HG02870 (cell line): ENCODE measurements at regions not wholly inside any gene's neighbourhood (a gene's known extent, or its start where the extent isn't known, plus 50 kb on each side); places are given as distances from the start of the nearest gene placed in this dataset.
A peak's percentile ranks its signal among the peaks of the same experiment; 100 is the strongest.
"Not testable (repeated sequence)": the region's sequence is repeated elsewhere in the genome, so short reads cannot be mapped to it uniquely, and the experiment has no call there.

Experiments used
- ATAC-seq: cut with Tn5 transposase; IDR thresholded peaks from one replicate; pipeline ENCODE4 v1.9.1; 2021; ENCODE audit warnings: mild to moderate bottlenecking, moderate library complexity; ENCODE audit not compliant: unreplicated experiment

DNA sequence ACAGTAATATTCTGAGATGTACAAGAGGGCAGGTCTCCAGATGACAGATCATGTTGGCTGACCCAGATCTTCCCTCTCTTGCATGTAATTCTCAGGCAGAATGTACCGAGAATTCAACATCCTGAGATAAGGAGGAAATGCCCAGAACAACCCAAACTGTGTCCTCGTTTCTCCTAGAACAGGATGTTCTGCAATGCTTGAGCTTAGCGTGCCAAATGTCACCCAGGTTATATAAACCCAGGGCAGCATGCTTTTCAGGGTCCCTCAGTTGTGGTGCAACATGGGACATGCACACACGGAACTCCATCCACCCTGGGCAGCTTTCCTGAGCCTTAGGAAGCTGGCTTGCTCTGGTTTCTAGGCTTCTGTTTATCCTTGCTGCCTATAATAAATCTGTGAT, 102.1 kb upstream of the CMC1 start:
- no peak for ATAC-seq

DNA sequence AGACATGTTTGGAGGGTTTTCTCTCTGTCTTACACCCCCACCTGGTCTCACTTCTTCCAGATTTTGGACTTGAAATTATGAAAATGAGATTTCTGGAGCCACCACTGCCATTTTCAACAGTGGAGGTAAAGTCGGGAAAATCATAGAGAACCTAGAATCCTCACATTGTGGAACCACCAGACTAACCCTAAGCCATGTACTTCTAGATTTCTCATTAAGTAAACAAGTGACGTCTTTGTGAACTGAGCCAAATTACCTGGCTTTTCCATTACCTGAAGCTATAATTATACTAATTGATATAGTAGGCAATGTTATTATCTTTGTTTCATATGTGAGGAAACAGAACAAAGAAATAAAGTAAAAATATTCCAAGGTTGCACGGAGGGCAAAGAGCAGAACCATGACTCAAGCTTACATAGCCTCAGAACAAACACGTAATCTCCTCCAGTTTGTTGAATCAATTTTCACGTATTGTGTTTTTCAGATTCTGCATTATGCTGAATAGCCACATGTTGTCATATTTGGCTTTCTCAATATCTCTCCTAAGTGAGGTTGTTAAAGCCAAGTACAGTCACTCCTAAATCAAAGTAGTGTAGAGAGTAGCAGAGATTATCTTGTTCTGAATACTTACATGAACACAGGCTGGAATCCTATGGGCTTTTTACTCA, 101.3 kb upstream of the CMC1 start:
- ATAC-seq = no peak

DNA sequence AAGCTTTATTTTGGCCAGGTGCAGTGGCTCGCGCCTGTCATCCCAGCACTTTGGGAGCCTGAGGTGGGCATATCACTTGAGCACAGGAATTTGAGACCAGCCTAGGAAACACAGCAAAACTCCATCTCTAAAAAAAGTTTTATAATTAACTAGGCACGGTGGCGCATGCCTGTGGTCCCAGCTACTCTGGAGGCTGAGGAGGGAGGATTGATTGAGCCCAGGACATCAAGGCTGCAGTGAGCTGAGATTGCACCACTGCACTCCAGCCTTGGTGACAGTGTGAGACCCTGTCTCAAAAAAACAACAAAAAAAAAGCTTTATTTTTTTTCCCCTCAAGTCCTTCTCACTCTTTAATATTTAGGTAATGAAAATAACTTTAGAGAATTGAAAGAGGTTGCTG, 100.8 kb upstream of the CMC1 start:
- no peak for ATAC-seq

DNA sequence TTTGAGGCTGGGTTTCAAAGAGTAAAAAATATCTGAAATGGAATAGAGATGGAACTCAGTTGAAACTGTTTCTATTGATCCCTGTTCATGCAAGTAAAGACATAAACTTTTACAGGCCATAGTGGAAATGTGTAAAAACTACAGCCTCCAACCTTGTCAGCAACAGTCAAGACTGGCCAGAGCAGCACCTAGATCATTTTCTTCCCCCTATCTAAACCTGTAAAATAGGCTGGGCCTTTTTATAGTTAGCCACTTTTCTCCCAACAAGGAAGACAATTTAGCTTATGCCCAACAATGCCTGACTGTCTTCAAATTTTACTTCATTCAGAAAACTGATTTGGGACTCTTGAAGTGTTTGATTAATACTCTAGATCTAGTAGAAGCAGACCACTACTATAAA, 91.5 kb upstream of the CMC1 start:
- ATAC-seq = no peak

DNA sequence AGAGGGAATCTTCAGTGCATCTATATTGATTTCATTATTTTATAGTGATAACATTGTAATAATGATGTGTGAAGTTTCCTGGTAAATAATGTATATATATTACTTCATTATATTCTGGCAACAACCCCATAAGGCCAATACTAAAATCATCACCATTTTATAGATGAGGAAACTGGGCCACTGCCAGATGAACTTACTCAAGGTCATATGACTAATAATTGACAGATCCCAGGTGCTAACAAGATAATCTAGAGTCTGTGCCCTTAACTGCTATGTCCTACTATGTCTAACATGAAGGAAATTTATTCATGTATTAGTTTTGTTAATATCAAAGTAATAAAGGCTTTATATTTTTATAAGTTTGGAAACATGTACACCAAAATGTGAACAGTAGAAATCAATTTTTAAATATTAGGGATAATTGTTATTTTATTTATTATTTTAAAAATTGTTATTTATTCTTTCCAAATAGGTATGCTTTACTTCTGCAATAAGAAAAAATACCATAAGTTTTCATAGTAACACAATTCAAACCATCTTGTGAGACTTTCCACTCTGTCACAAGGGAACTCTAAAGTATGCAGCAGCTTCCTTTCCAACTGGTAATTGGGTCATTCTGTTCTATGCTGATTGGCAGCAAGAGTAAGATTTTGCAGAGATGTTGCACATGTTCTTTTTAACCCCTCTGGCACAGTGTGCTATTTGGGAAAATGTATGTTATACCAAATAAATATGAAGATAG, 90.8 kb upstream of the CMC1 start:
- ATAC-seq = no peak

DNA sequence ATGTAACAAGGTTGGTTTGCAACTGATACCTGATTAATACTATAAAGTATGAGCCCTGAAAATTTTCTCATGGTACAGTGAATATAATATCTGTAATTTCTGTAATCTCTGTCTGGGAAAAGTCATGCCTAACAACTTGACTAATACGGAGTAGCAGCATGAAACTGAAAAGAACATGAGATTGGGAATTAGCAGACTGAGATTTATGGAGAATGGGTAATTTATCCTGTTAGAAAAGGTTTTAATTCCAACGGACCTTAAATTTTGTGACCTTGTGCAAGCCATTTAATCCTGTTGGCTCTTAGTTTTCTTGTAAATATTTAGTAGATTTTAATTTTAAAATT, 90.2 kb upstream of the CMC1 start:
- no peak for ATAC-seq

DNA sequence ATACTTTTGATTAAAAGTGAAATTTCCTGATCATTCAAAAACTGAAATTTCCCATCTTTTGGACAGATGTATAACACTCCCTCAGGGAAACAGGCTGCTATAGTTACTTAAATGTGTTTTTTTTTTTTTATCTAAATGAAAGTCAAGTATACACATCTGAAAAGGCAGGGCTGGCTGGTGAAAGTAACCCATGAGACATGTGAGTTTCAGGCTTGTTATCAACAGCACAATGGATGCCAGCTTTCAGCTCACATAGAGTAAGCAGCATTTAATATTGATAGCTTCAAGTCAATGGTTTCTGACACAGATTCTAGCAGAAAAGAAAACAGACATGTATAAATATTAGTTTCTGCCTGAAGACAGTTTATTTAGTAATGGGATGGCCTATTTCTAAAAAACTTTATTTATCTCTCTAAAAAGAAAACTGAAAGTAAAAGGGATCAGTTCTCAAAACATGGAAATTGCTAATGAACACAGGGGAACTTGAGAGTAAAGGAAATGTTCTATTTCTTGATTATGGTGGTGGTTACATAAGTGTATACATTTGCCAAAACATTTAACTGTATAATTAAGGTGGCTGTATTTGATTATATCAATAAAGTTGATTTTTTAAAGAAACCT, 89.7 kb upstream of the CMC1 start:
- peak; percentile 81 for ATAC-seq

DNA sequence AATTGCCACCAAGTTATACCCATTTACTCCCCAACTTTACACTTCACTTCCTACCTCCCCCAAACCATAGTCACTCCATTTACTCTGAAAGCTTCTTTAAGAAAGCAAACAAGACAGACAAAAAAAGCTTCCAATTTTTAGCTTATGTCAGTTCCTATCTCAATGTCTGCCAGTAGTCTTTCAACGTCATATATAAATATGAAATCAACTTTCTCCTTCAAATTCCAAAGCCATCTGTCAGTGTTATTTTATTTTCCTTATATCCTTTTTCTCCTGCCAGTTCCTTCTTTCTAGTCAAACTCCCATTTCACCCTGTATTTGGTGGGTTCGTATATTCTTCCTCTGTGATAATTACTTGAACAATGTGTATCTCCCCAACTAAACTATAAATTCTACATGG, 85.8 kb upstream of the CMC1 start:
- ATAC-seq = no peak

DNA sequence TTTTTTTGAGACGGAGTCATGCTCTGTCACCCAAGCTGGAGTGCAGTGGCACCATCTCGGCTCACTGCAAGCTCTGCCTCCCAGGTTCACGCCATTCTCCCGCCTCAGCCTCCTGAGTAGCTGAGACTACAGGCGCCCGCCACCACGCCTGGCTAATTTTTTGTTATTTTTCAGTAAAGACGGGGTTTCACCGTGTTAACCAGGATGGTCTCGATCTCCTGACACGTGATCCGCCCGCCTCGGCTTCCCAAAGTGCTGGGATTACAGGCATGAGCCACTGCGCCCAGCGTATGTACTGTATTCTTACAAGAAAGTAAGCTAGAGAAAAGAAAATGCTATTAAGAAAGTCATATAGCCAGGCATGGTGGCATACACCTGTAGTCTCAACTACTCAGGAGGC, 84.8 kb upstream of the CMC1 start:
- not testable (repeated sequence) for ATAC-seq

DNA sequence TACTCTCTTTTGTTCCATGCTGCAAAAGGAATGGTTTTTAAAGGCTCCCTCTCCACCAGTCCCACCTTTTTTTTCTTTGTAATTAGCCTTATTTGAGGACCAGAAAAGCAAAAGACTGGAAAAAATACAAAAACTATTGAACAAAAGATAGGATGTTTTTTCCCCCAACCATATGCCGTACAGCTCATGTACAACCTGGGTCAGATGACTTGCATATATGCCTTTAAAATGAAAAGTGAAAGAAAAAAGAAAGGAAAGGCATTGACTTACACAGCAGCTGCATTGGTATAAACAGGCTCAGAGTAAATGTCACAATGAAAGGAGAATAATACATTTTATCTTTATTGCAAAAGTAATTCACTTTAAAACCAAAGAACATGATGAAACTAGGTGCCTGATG, 69.5 kb upstream of the CMC1 start:
- ATAC-seq = no peak

DNA sequence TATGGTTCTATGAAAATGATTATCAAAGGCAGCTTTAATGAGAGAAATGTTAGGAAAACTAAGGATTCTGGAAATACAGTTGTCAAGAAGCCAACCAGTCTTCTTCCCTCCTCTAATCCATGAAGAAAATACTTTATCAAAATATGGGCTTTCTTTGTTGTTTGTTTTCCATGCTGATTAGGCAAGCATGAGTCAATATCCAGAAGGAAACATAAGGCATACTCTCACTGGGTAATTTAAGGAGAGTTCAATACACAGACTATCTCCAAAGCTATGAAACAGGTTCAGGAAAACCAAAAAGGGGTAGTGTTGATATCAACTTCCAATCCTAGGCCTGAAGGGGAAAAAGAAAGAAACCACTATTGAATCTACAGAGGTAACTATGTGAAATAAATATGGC, 68.7 kb upstream of the CMC1 start:
- ATAC-seq = no peak

DNA sequence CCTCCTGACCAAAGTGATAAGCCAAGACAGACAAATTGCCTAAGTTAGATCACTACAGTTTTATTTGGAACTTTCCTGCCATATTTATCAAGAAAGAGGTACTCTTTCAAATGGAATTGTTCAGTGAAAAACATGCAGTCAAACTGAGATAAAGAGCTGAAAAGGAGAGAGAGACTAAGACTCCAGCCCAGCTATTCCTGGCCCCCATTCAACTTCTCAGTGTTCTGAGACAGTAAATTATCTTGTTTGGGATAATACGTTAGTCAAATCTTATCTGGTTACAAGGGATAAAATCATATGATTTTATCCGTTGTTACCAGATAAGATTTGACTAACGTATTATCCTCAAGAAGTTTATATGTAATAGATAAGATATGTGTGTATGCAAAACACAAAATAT, 67.6 kb upstream of the CMC1 start:
- ATAC-seq = no peak

DNA sequence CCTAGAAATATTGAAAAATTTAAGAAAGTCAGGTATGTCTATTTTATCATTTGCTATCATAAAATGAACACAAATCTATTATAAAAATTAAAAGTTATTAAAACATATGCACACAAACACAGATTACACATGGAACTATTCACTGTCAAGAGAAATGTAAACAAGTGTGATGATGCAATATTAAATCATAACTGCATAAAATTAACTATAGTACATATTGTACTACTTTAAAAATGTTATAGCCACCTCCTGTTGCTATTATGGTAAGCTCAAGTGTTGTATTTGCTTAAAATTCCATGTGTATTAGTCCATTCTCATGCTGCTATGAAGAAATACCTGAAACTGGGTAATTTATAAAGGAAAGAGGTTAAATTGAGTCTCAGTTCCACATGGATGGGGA, 54.7 kb upstream of the CMC1 start:
- no peak for ATAC-seq

DNA sequence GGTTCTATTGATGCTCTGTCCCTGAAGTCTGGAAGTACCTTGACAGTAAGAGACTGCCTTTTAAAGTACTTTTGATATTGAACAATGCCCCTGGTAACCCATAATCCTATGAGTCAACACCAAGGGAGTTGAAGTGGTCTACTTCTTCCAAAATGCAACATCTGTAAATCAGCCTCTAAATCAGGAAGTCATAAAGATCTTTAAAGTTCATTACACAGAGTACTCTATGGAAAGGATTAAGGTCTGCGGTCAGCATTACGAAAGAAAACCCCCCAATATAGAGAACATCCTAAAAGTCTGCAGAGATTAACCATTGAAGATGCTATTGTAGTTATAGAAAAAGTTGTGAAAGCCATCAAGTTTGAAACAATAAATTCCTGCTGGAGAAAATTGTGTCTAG, 52.7 kb upstream of the CMC1 start:
- ATAC-seq = no peak

DNA sequence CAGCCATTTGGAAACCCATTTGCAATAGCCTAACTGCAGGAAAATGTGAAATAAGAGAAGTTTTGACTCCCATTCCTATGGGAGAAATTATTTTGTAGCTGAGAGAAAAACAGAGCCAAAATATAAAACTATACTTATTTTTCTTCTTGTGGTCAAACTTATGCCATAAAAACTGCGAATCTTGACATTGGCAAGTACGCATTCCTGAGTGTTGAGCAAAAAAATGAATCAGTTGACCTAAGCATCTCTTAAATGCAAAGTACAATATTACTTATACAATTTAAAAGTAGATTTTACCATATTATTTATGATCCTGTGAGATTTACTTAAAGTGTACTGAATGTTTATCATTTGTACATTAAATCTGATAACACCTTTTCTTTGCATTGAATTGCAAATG, 50.1 kb upstream of the CMC1 start:
- no peak for ATAC-seq
